ENCODE measurements at regions not wholly inside any gene's neighbourhood (a gene's known extent, or its start where the extent isn't known, plus 50 kb on each side); places are given as distances from the start of the nearest gene placed in this dataset.

DNA sequence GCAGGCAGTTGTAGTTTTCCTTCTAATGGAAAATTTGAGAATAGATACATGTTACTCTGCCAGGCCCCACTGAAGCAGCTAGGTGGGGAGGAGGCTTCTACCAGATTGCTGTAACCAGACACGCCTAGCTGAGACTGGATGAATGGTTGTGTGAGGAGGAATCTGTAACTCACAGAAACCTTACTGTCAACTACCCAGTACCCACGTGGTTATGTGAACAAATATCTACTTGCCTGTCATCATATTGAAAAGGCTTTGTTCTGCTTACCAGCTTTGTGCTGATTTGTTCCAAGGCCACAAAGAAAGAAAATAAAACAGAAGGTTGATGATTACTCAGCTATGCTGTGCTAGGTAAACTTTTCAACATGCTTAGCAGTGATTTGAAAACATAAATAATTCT is 167.2 kb downstream of the CAPZA3 start:
- TF ChIP-seq FOS (IDR thresholded peaks at IDR 0.05; ENCODE audit: low read depth, low read length) = no peak
- TF ChIP-seq, protein P1, sequence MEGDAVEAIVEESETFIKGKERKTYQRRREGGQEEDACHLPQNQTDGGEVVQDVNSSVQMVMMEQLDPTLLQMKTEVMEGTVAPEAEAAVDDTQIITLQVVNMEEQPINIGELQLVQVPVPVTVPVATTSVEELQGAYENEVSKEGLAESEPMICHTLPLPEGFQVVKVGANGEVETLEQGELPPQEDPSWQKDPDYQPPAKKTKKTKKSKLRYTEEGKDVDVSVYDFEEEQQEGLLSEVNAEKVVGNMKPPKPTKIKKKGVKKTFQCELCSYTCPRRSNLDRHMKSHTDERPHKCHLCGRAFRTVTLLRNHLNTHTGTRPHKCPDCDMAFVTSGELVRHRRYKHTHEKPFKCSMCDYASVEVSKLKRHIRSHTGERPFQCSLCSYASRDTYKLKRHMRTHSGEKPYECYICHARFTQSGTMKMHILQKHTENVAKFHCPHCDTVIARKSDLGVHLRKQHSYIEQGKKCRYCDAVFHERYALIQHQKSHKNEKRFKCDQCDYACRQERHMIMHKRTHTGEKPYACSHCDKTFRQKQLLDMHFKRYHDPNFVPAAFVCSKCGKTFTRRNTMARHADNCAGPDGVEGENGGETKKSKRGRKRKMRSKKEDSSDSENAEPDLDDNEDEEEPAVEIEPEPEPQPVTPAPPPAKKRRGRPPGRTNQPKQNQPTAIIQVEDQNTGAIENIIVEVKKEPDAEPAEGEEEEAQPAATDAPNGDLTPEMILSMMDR (conservative IDR thresholded peaks at IDR 0.05; ENCODE audit: low read depth, low read length) = no peak
- TF ChIP-seq RAD21 (IDR thresholded peaks at IDR 0.05; ENCODE audit: low read length) = no peak
- TF ChIP-seq BHLHE40 (IDR thresholded peaks at IDR 0.05; ENCODE audit: low read depth, low read length) = no peak
- no peak for TF ChIP-seq POLR2A (IDR thresholded peaks at IDR 0.05; ENCODE audit: low read depth, low read length)
- TF ChIP-seq, protein P2, sequence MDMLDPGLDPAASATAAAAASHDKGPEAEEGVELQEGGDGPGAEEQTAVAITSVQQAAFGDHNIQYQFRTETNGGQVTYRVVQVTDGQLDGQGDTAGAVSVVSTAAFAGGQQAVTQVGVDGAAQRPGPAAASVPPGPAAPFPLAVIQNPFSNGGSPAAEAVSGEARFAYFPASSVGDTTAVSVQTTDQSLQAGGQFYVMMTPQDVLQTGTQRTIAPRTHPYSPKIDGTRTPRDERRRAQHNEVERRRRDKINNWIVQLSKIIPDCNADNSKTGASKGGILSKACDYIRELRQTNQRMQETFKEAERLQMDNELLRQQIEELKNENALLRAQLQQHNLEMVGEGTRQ (IDR thresholded peaks at IDR 0.05; ENCODE audit: low read depth, low read length) = no peak
- no peak for TF ChIP-seq CHD1 (IDR thresholded peaks at IDR 0.05; ENCODE audit: low read depth, low read length)
- TF ChIP-seq RCOR1 (IDR thresholded peaks at IDR 0.05; ENCODE audit: insufficient replicate concordance, low read length) = no peak
- TF ChIP-seq SMC3 (IDR thresholded peaks at IDR 0.05; ENCODE audit: low read depth, low read length) = no peak

Measured in IMR-90 (cell line).